Testis (tissue), 2 donors: ENCODE measurements at regions not wholly inside any gene's neighbourhood (a gene's known extent, or its start where the extent isn't known, plus 50 kb on each side); places are given as distances from the start of the nearest gene placed in this dataset.

Source experiments
- DNase-seq: peaks from one replicate; pipeline ENCODE4 v3.0.0-alpha.2; 2019
- H3K27ac ChIP-seq, 2 donors: fragments of 200-600 bp; sonication (generic); one replicate each; pipeline ENCODE4 v1.5.1; 2019
- H3K27me3 ChIP-seq: fragments of 200-600 bp; sonication (generic); one replicate; pipeline ENCODE4 v1.5.1; 2019
- H3K36me3 ChIP-seq: fragments of 200-600 bp; sonication (generic); one replicate; pipeline ENCODE4 v1.5.1; 2017; ENCODE audit warnings: low read depth; ENCODE audit errors: missing control alignments
- H3K4me1 ChIP-seq: fragments of 200-600 bp; sonication (generic); one replicate; pipeline ENCODE4 v1.5.1; 2019
- H3K4me3 ChIP-seq, 2 donors: fragments of 200-600 bp; sonication (generic); one replicate each; pipeline ENCODE4 v1.5.1; 2017 to 2019
- H3K9me3 ChIP-seq: fragments of 200-600 bp; sonication (generic); one replicate; pipeline ENCODE4 v1.5.1; 2017
- POLR2A ChIP-seq: fragments of 450-650 bp; IDR thresholded peaks from one replicate; pipeline ENCODE4 v1.6.1; 2017; ENCODE audit warnings: antibody characterized with exemption, mild to moderate bottlenecking, moderate library complexity
- WGBS, 2 donors: methylation state at CpG; one replicate each; pipeline ENCODE4 v1.1.5; 2018; 5-methylcytosine and 5-hydroxymethylcytosine counted together
- intact Hi-C: fragments of 100-400 bp; cut with DNase I; formaldehyde crosslinking; loops from one replicate; pipeline ENCODE4 v1.15.1; 2023; ENCODE audit warnings: low total_unique reads
- TF ChIP-seq, protein P1 (sequence below), 3 experiments: fragments of 450-650 bp in 2 of 3; fragments of 200-600 bp in 1 of 3; sonication (generic) in 1 of 3; IDR thresholded peaks; one replicate each; pipeline ENCODE4 v1.5.1; 2016 to 2019; ENCODE audit warnings: antibody characterized with exemption in 3 of 3, mild to moderate bottlenecking in 2 of 3, moderate library complexity in 1 of 3

DNA sequence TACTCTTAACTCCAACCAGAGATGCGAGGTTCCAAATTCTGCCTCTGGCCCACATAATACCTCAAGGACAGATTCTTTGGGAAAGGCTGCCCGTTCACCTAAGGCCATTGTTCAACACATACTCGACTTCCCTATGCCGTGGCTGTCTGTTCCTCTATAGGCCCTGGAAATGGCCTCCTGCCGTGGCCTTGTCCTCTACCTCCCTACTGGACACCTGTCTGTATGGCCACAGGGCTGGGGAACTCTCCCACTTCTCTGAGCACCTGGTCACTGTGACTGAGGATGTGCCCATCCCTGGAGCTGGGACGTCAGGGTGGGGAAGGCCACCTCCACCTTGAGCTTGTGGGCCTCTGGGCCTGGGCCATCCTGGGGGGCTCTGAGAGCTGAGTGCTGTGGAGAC, 340.5 kb upstream of the B3GAT1 start:
- H3K4me1 ChIP-seq: peaks cover 3% of the 10 kb centered on the region
- no peak for TF ChIP-seq POLR2A
- TF ChIP-seq, protein P1, sequence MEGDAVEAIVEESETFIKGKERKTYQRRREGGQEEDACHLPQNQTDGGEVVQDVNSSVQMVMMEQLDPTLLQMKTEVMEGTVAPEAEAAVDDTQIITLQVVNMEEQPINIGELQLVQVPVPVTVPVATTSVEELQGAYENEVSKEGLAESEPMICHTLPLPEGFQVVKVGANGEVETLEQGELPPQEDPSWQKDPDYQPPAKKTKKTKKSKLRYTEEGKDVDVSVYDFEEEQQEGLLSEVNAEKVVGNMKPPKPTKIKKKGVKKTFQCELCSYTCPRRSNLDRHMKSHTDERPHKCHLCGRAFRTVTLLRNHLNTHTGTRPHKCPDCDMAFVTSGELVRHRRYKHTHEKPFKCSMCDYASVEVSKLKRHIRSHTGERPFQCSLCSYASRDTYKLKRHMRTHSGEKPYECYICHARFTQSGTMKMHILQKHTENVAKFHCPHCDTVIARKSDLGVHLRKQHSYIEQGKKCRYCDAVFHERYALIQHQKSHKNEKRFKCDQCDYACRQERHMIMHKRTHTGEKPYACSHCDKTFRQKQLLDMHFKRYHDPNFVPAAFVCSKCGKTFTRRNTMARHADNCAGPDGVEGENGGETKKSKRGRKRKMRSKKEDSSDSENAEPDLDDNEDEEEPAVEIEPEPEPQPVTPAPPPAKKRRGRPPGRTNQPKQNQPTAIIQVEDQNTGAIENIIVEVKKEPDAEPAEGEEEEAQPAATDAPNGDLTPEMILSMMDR (IDR thresholded peaks at IDR 0.05): no peak
- H3K36me3 ChIP-seq: no peaks in the 10 kb centered on the region
- no peaks in the 10 kb centered on the region for H3K27me3 ChIP-seq
- H3K9me3 ChIP-seq: no peaks in the 10 kb centered on the region
- 90 to 94% methylated on average over 6 of the region's 6 CpGs for WGBS, 2 donors
- no peak for DNase-seq
- no peak overlapping the region for H3K4me3 ChIP-seq
- intact Hi-C loops: no loop called here
- no peak overlapping the region for H3K27ac ChIP-seq

DNA sequence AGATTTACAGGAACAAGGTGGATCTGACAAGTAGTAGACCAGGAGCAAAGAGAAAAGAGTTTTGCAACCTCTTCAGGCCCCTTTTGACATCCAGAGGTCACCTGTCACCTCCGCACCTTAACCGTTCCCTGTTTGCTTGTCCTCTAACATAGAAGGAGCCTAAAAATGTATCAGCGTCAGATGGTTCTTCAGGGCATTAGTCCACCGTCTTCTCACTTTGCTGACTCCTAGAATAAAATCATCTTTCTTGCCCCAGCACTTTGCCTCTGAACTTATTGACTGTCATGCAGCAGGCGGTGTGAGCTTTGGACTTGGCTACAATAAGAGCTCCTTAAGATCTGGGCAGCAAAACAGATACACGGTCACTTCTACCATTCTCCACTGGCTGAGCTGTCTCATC, 339.7 kb upstream of the B3GAT1 start:
- H3K4me3 ChIP-seq: no peak overlapping the region
- 92 to 98% methylated on average over 6 of the region's 6 CpGs for WGBS, 2 donors
- TF ChIP-seq, protein P1 (IDR thresholded peaks at IDR 0.05): no peak
- no peak for TF ChIP-seq POLR2A

DNA sequence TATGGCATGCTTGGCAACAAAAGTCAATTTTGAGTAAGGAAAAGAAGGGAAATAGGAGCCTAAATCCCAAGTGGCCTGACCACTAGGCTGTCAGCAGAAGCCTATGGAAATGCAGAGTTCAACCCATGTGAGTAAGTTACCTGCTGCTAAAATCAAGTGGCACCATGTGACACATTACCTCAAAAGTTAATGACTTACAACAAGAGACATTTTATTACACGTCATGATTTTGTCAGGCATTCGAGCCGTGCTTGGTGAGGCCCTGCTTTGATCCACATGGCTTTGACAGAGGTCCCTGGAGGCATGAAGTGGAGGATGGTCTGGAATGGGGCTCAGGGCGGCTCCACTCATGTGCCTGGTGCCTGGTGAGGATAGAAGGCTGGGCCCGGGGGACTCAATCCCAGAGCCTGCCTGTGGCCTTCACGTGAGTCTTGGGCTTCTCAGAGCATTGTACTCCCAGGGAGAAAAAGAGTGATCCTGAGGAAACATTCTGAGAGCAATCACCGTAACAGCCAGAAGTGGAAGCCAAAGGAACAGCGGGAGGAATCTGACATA, 339.1 kb upstream of the B3GAT1 start:
- intact Hi-C loops: no loop called here

More for the DNA sequence above, 339.7 kb upstream of the B3GAT1 start:
- no peak for DNase-seq
- intact Hi-C loops: no loop called here
- Histone ChIP-seq H3K4me1 (peaks cover 3% of the 10 kb centered on the region), H3K36me3 (no peaks in the 10 kb centered on the region), H3K27ac (no peak overlapping the region), H3K27me3 (no peaks in the 10 kb centered on the region), H3K9me3 (no peaks in the 10 kb centered on the region)

DNA sequence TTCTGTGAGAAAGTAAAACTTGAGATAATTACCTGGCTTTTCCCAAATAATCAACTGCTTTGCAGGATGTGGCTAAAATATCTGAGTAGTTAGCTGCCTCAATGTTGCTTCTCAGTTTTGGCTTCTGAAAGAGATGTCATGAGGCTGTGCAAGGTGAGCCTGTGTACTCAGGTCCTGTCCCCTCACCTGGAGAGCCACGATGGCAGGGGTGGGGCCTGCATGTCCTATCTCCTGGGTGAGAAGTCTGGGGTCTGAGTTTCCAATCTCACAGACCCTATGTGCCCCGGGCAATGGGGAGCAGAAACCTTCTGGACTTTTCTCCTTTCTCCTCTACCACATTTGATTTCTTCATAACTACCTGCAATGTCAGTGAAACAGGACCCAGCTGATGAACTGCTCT, 338.6 kb upstream of the B3GAT1 start:
- no peaks in the 10 kb centered on the region for H3K9me3 ChIP-seq
- 96 to 100% methylated on average over 2 of the region's 2 CpGs for WGBS, 2 donors
- H3K4me1 ChIP-seq: peaks cover 3% of the 10 kb centered on the region
- no peaks in the 10 kb centered on the region for H3K36me3 ChIP-seq
- no peak for DNase-seq
- TF ChIP-seq, protein P1 (IDR thresholded peaks at IDR 0.05): no peak
- no peak for TF ChIP-seq POLR2A
- H3K27ac ChIP-seq: no peak overlapping the region
- no peaks in the 10 kb centered on the region for H3K27me3 ChIP-seq
- no peak overlapping the region for H3K4me3 ChIP-seq
- intact Hi-C loops: no loop called here

More for the DNA sequence above, 339.1 kb upstream of the B3GAT1 start:
- no peak for DNase-seq
- peaks cover 3% of the 10 kb centered on the region for H3K4me1 ChIP-seq
- H3K9me3 ChIP-seq: no peaks in the 10 kb centered on the region
- 86 to 95% methylated on average over 8 of the region's 8 CpGs for WGBS, 2 donors
- no peaks in the 10 kb centered on the region for H3K36me3 ChIP-seq
- H3K27ac ChIP-seq: no peak overlapping the region
- TF ChIP-seq POLR2A: no peak
- TF ChIP-seq, protein P1 (IDR thresholded peaks at IDR 0.05): no peak
- no peak overlapping the region for H3K4me3 ChIP-seq
- H3K27me3 ChIP-seq: no peaks in the 10 kb centered on the region
